Endodermal cell (in vitro differentiated cells): ENCODE measurements at regions not wholly inside any gene's neighbourhood (a gene's known extent, or its start where the extent isn't known, plus 50 kb on each side); places are given as distances from the start of the nearest gene placed in this dataset.

Experiments used
- DNase-seq: peaks from one replicate; pipeline ENCODE4 v3.0.0-alpha.2; 2017
- H3K27ac ChIP-seq: 2 replicates; pipeline ENCODE4 v1.5.1; 2013; ENCODE audit warnings: mild to moderate bottlenecking, low read depth, low read length, moderate library complexity
- H3K27me3 ChIP-seq: 2 replicates; pipeline ENCODE4 v1.6.1; 2013; ENCODE audit warnings: mild to moderate bottlenecking, low read length, moderate library complexity; ENCODE audit not compliant: insufficient read depth, control insufficient read depth, poor library complexity, severe bottlenecking
- H3K36me3 ChIP-seq: 2 replicates; pipeline ENCODE4 v1.7.0; 2013; ENCODE audit warnings: mild to moderate bottlenecking, low read length, moderate library complexity; ENCODE audit not compliant: control insufficient read depth, insufficient read depth
- H3K4me1 ChIP-seq: one replicate; pipeline ENCODE4 v1.7.0; 2013; ENCODE audit warnings: low read length; ENCODE audit not compliant: control insufficient read depth, insufficient read depth
- H3K4me3 ChIP-seq: 2 replicates; pipeline ENCODE4 v1.5.1; 2013; ENCODE audit warnings: mild to moderate bottlenecking, low read length, moderate library complexity
- H3K9ac ChIP-seq: 2 replicates; pipeline ENCODE4 v1.6.1; 2013; ENCODE audit warnings: mild to moderate bottlenecking, low read length, moderate library complexity; ENCODE audit not compliant: poor library complexity, severe bottlenecking; ENCODE audit errors: extremely low read depth
- H3K9me3 ChIP-seq: 2 replicates; pipeline ENCODE4 v1.6.1; 2013; ENCODE audit warnings: mild to moderate bottlenecking, low read length, moderate library complexity; ENCODE audit not compliant: control insufficient read depth
- H3K27ac Mint-ChIP-seq: 2 replicates; pipeline ENCODE4 v1.8.0; 2020; ENCODE audit warnings: mixed read lengths
- H3K27me3 Mint-ChIP-seq: 2 replicates; pipeline ENCODE4 v1.8.0; 2021; ENCODE audit warnings: mild to moderate bottlenecking, mixed read lengths; ENCODE audit not compliant: insufficient read depth
- H3K36me3 Mint-ChIP-seq: 2 replicates; pipeline ENCODE4 v1.8.0; 2020; ENCODE audit warnings: low read depth, mixed read lengths
- H3K4me1 Mint-ChIP-seq: 2 replicates; pipeline ENCODE4 v1.8.0; 2020; ENCODE audit warnings: mixed read lengths
- H3K4me3 Mint-ChIP-seq: 2 replicates; pipeline ENCODE4 v1.8.0; 2020; ENCODE audit warnings: mild to moderate bottlenecking, moderate library complexity, mixed read lengths
- H3K9me3 Mint-ChIP-seq: 2 replicates; pipeline ENCODE4 v1.8.0; 2020; ENCODE audit warnings: mild to moderate bottlenecking, mixed read lengths
- CTCF ChIP-seq: fragments of 200-600 bp; sonication (generic); conservative IDR thresholded peaks from 2 replicates; pipeline ENCODE4 v1.5.0; 2021; ENCODE audit warnings: antibody characterized with exemption, mild to moderate bottlenecking
- WGBS, 2 experiments: methylation state at CpG; one replicate each; pipeline versions ENCODE4 v1.1.5 to v1.1.7; 2013; ENCODE audit warnings: missing lambda C conversion rate in 2 of 2, mixed read lengths in 1 of 2; ENCODE audit not compliant: insufficient coverage in 1 of 2, insufficient read length in 1 of 2; 5-methylcytosine and 5-hydroxymethylcytosine counted together

- Mint-ChIP-seq H3K9me3 (no peaks in the 10 kb centered on the region), H3K36me3 (peaks cover 36% of the 10 kb centered on the region), H3K4me1 (peaks cover 4% of the 10 kb centered on the region), H3K27me3 (no peaks in the 10 kb centered on the region), H3K27ac (no peak overlapping the region), H3K4me3 (no peak overlapping the region)
- H3K9ac ChIP-seq, result no peak overlapping the region
- no peaks in the 10 kb centered on the region for H3K4me1 ChIP-seq
- no peak overlapping the region for H3K4me3 ChIP-seq
- no peak for DNase-seq
- H3K27me3 ChIP-seq, result no peaks in the 10 kb centered on the region
- TF ChIP-seq CTCF, result no peak
- no peaks in the 10 kb centered on the region for H3K9me3 ChIP-seq
- 95 to 96% methylated on average over 3 to 4 of the region's 4 CpGs for WGBS, 2 experiments
- H3K36me3 ChIP-seq, result peaks cover 27% of the 10 kb centered on the region
- H3K27ac ChIP-seq, result no peak overlapping the region
Measured at GRCh38 chr3:141418751-141419150, 50.4 kb downstream of the ZBTB38 start.

GRCh38 chr3:141419946-141420345, 51.6 kb downstream of the ZBTB38 start:
- Mint-ChIP-seq H3K9me3 (no peaks in the 10 kb centered on the region), H3K36me3 (peaks cover 28% of the 10 kb centered on the region), H3K4me1 (peaks cover 4% of the 10 kb centered on the region), H3K4me3 (no peak overlapping the region), H3K27ac (peak overlapping the region; percentile 29), H3K27me3 (no peaks in the 10 kb centered on the region)
- Histone ChIP-seq H3K9ac (no peak overlapping the region), H3K4me1 (no peaks in the 10 kb centered on the region), H3K4me3 (no peak overlapping the region), H3K36me3 (peaks cover 16% of the 10 kb centered on the region), H3K27me3 (no peaks in the 10 kb centered on the region), H3K27ac (no peak overlapping the region), H3K9me3 (no peaks in the 10 kb centered on the region)
- no peak for TF ChIP-seq CTCF
- 83 to 92% methylated on average over 3 to 5 of the region's 5 CpGs for WGBS, 2 experiments
- DNase-seq, result no peak

GRCh38 chr3:141421186-141421585, 52.9 kb downstream of the ZBTB38 start:
- Mint-ChIP-seq H3K4me3 (no peak overlapping the region), H3K36me3 (peaks cover 24% of the 10 kb centered on the region), H3K27me3 (no peaks in the 10 kb centered on the region), H3K9me3 (no peaks in the 10 kb centered on the region), H3K27ac (no peak overlapping the region), H3K4me1 (peaks cover 9% of the 10 kb centered on the region)
- Histone ChIP-seq H3K9me3 (no peaks in the 10 kb centered on the region), H3K4me3 (no peak overlapping the region), H3K4me1 (no peaks in the 10 kb centered on the region), H3K9ac (no peak overlapping the region), H3K27ac (no peak overlapping the region), H3K36me3 (peaks cover 11% of the 10 kb centered on the region), H3K27me3 (no peaks in the 10 kb centered on the region)
- DNase-seq, result no peak
- no peak for TF ChIP-seq CTCF
- 97 to 100% methylated on average over 1 to 2 of the region's 2 CpGs for WGBS, 2 experiments
